HepG2 (cell line): ENCODE measurements at regions not wholly inside any gene's neighbourhood (a gene's known extent, or its start where the extent isn't known, plus 50 kb on each side); places are given as distances from the start of the nearest gene placed in this dataset.

ENCODE experiments used
- ATAC-seq: fragments of 200-7000 bp; cut with Tn5 transposase; 3 replicates; pipeline ENCODE4 v1.9.1; 2020; ENCODE audit warnings: mild to moderate bottlenecking, moderate library complexity
- BruUV-seq: library from RNA; stranded (reverse); fragments of 400-500 nt; replicated peaks from 2 replicates; lab custom pipeline; 2021; lab: Mats Ljungman, UMichigan
- CTCF ChIA-PET: fragments of 300-600 bp; formaldehyde crosslinking; extraction: SDS; loops from one replicate; lab custom pipeline; 2021; ENCODE audit warnings: low total read pairs, inconsistent platforms, low intra/inter-chr PET ratio; lab: Yijun Ruan, JAX
- POLR2A ChIA-PET: fragments of 350-600 bp; sonication (Branson Sonifier 250); formaldehyde crosslinking; loops from one replicate; lab custom pipeline; 2020; ENCODE audit warnings: antibody characterized with exemption, inconsistent platforms; lab: Yijun Ruan, JAX
- DNase-seq: peaks from one replicate; pipeline ENCODE4 v3.0.0-alpha.2; 2015; ENCODE audit warnings: low spot score
- FAIRE-seq: peaks from 3 replicates; lab custom pipeline; 2011; peaks lifted over from hg19 to GRCh38; lab: Jason Lieb, UNC
- H2AFZ ChIP-seq: one replicate; pipeline ENCODE4 v1.6.1; 2011; ENCODE audit warnings: low read length, inconsistent platforms
- H3K27ac ChIP-seq: fragments of 300-600 bp; 3 replicates; pipeline ENCODE4 v1.8.0; 2011; ENCODE audit warnings: mixed run types, mild to moderate bottlenecking, mixed read lengths, low read length, inconsistent platforms; ENCODE audit not compliant: insufficient read depth; ENCODE audit errors: extremely low read length
- H3K27me3 ChIP-seq, 2 experiments: fragments of 200-600 bp in 1 of 2; 2 replicates in 1 of 2; 3 replicates in 1 of 2; pipeline versions ENCODE4 v1.6.0 to v1.8.0; 2011; ENCODE audit warnings: low read length in 2 of 2, mild to moderate bottlenecking in 2 of 2, moderate library complexity in 2 of 2, inconsistent platforms in 1 of 2; ENCODE audit not compliant: insufficient read depth in 2 of 2, control insufficient read depth in 1 of 2
- H3K36me3 ChIP-seq, 2 experiments: fragments of 200-600 bp in 1 of 2; replicated peaks in 1 of 2; 2 replicates in 1 of 2; 3 replicates in 1 of 2; pipeline versions ENCODE4 v1.5.1 to v1.8.0; 2011; ENCODE audit warnings: low read length in 2 of 2, inconsistent platforms in 1 of 2; ENCODE audit not compliant: insufficient read depth in 2 of 2, control insufficient read depth in 1 of 2
- H3K4me1 ChIP-seq: 2 replicates; pipeline ENCODE4 v1.5.1; 2012; ENCODE audit warnings: low read length, inconsistent platforms; ENCODE audit not compliant: insufficient read depth
- H3K4me2 ChIP-seq: 2 replicates; pipeline ENCODE4 v1.6.0; 2011; ENCODE audit warnings: low read depth, low read length, inconsistent platforms
- H3K4me3 ChIP-seq, 3 experiments: fragments of 200-600 bp in 1 of 3; sonication (generic), shearing (Covaris generic) in 1 of 3; replicated peaks in 1 of 3; 2 replicates each; pipeline ENCODE4 v1.5.1; 2011 to 2016; ENCODE audit warnings: low read length in 3 of 3, inconsistent platforms in 2 of 3, low read depth in 2 of 3, mild to moderate bottlenecking in 2 of 3, control low read depth in 1 of 3, mixed read lengths in 1 of 3; ENCODE audit not compliant: insufficient read depth in 1 of 3
- H3K79me2 ChIP-seq: one replicate; pipeline ENCODE4 v1.6.1; 2011; ENCODE audit warnings: low read length, inconsistent platforms; ENCODE audit not compliant: insufficient read depth
- H3K9ac ChIP-seq: 2 replicates; pipeline ENCODE4 v1.6.0; 2011; ENCODE audit warnings: mild to moderate bottlenecking, low read depth, low read length, inconsistent platforms; ENCODE audit not compliant: insufficient read depth
- H3K9me3 ChIP-seq: 2 replicates; pipeline ENCODE4 v1.5.1; 2012; ENCODE audit warnings: mild to moderate bottlenecking, low read length
- H4K20me1 ChIP-seq: 2 replicates; pipeline ENCODE4 v1.6.0; 2011; ENCODE audit warnings: inconsistent platforms, mild to moderate bottlenecking, low read length, moderate library complexity; ENCODE audit not compliant: insufficient read depth
- HNRNPH1 ChIP-seq: fragments of 200-400 bp; formaldehyde crosslinking; optimal IDR thresholded peaks from 2 replicates; pipeline ENCODE3; 2017; ENCODE audit warnings: mild to moderate bottlenecking, low read depth, low read length
- HOXA3 ChIP-seq: sonication (generic); formaldehyde crosslinking; IDR thresholded peaks from 2 replicates; pipeline ENCODE4 v1.5.0; 2020; ENCODE audit warnings: missing genetic modification reagents
- MEF2D ChIP-seq: sonication (generic); formaldehyde crosslinking; IDR thresholded peaks from 2 replicates; pipeline ENCODE4 v1.5.1; 2020; ENCODE audit warnings: mild to moderate bottlenecking, missing genetic modification reagents
- RCOR2 ChIP-seq: IDR thresholded peaks from 2 replicates; pipeline ENCODE4 v1.6.1; 2016; ENCODE audit warnings: missing biosample characterization, missing genetic modification reagents
- TRIM24 ChIP-seq: sonication (generic); formaldehyde crosslinking; IDR thresholded peaks from 2 replicates; pipeline ENCODE4 v1.8.0; 2022; ENCODE audit warnings: mild to moderate bottlenecking, missing genetic modification reagents
- ZNF614 ChIP-seq: IDR thresholded peaks from 2 replicates; pipeline ENCODE4 v1.6.1; 2018; ENCODE audit warnings: missing biosample characterization, missing genetic modification reagents, inconsistent platforms, borderline replicate concordance
- ZNF629 ChIP-seq: sonication (generic); formaldehyde crosslinking; conservative IDR thresholded peaks from 2 replicates; pipeline ENCODE4 v1.5.0; 2020; ENCODE audit warnings: missing genetic modification reagents
- WGBS: methylation state at CpG from one replicate; pipeline ENCODE4 v1.1.6; 2017; ENCODE audit warnings: low lambda C conversion rate; 5-methylcytosine and 5-hydroxymethylcytosine counted together
- in situ Hi-C: cut with HindIII; loops from 2 replicates; pipeline ENCODE4 v1.10.0; 2017; ENCODE audit warnings: low pct_unique_long_range_greater_than_20kb; ENCODE audit not compliant: extremely low pct_ligation_motif_present
- intact Hi-C: fragments of 100-400 bp; cut with micrococcal nuclease; formaldehyde crosslinking; loops from one replicate; pipeline ENCODE4 v1.10.0; 2022; ENCODE audit not compliant: unreplicated experiment
- TF ChIP-seq, protein P1 (sequence below): fragments of 450-650 bp; IDR thresholded peaks from 2 replicates; pipeline ENCODE4 v1.6.1; 2016
- TF ChIP-seq, protein P2 (sequence below): sonication (generic); formaldehyde crosslinking; IDR thresholded peaks from 2 replicates; pipeline ENCODE4 v1.8.1; 2023; ENCODE audit warnings: mild to moderate bottlenecking, missing genetic modification reagents
- TF ChIP-seq, protein P3 (sequence below): IDR thresholded peaks from 2 replicates; pipeline ENCODE4 v1.6.1; 2016
- TF ChIP-seq, protein P4 (sequence below): sonication (generic); formaldehyde crosslinking; IDR thresholded peaks from 2 replicates; pipeline ENCODE4 v1.4.0; 2020; ENCODE audit warnings: missing genetic modification reagents, mild to moderate bottlenecking, borderline replicate concordance
- TF ChIP-seq, protein P5 (sequence below): IDR thresholded peaks from 2 replicates; pipeline ENCODE4 v1.6.1; 2016; ENCODE audit warnings: control low read depth
- TF ChIP-seq, protein P6 (sequence below): sonication (generic); formaldehyde crosslinking; conservative IDR thresholded peaks from 2 replicates; pipeline ENCODE4 v1.4.0; 2020; ENCODE audit warnings: missing genetic modification reagents

DNA sequence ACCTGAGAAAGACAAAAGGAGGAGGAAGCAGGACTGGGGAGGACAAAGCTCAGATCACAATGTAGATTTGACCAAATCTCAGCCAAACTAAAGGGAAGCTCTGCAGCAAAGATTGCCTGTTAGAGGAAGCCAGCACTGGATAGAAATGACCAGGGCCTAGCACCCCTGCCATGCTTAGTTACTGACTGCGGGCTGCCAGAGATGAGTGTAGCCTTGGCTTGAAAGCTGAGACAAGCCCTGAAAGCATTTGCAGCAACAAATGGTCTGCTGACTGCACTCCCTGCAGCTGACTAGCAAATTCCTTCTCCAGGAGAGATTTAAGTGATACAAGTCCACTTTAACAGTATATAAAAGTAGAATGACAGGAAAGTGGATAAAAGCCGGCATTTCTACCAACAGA, 140.9 kb upstream of the CRIM1 start:
- FAIRE-seq, result no peak
- Histone ChIP-seq H3K4me2 (no peak overlapping the region), H3K9ac (no peak overlapping the region), H4K20me1 (no peaks in the 10 kb centered on the region), H2AFZ (no peak overlapping the region), H3K4me3 (no peak overlapping the region), H3K4me1 (no peaks in the 10 kb centered on the region), H3K9me3 (no peaks in the 10 kb centered on the region), H3K36me3 (no peaks in the 10 kb centered on the region), H3K27ac (no peak overlapping the region), H3K27me3 (no peaks in the 10 kb centered on the region), H3K79me2 (no peaks in the 10 kb centered on the region)
- in situ Hi-C loops, result no loop called here
- intact Hi-C loops, result no loop called here
- TF ChIP-seq RCOR2 (CRISPR knock-in tag) (no peak), ZNF629 (CRISPR knock-in tag) (no peak), HNRNPH1 (no peak), MEF2D (CRISPR knock-in tag) (no peak), ZNF614 (CRISPR knock-in tag) (no peak), TRIM24 (no peak), HOXA3 (CRISPR knock-in tag) (no peak)
- TF ChIP-seq, protein P1, sequence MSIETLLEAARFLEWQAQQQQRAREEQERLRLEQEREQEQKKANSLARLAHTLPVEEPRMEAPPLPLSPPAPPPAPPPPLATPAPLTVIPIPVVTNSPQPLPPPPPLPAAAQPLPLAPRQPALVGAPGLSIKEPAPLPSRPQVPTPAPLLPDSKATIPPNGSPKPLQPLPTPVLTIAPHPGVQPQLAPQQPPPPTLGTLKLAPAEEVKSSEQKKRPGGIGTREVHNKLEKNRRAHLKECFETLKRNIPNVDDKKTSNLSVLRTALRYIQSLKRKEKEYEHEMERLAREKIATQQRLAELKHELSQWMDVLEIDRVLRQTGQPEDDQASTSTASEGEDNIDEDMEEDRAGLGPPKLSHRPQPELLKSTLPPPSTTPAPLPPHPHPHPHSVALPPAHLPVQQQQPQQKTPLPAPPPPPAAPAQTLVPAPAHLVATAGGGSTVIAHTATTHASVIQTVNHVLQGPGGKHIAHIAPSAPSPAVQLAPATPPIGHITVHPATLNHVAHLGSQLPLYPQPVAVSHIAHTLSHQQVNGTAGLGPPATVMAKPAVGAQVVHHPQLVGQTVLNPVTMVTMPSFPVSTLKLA, result no peak
- TF ChIP-seq, protein P2, sequence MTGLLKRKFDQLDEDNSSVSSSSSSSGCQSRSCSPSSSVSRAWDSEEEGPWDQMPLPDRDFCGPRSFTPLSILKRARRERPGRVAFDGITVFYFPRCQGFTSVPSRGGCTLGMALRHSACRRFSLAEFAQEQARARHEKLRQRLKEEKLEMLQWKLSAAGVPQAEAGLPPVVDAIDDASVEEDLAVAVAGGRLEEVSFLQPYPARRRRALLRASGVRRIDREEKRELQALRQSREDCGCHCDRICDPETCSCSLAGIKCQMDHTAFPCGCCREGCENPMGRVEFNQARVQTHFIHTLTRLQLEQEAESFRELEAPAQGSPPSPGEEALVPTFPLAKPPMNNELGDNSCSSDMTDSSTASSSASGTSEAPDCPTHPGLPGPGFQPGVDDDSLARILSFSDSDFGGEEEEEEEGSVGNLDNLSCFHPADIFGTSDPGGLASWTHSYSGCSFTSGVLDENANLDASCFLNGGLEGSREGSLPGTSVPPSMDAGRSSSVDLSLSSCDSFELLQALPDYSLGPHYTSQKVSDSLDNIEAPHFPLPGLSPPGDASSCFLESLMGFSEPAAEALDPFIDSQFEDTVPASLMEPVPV (CRISPR knock-in tag), result no peak
- TF ChIP-seq, protein P3, sequence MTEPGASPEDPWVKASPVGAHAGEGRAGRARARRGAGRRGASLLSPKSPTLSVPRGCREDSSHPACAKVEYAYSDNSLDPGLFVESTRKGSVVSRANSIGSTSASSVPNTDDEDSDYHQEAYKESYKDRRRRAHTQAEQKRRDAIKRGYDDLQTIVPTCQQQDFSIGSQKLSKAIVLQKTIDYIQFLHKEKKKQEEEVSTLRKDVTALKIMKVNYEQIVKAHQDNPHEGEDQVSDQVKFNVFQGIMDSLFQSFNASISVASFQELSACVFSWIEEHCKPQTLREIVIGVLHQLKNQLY (CRISPR knock-in tag), result no peak
- TF ChIP-seq, protein P4, sequence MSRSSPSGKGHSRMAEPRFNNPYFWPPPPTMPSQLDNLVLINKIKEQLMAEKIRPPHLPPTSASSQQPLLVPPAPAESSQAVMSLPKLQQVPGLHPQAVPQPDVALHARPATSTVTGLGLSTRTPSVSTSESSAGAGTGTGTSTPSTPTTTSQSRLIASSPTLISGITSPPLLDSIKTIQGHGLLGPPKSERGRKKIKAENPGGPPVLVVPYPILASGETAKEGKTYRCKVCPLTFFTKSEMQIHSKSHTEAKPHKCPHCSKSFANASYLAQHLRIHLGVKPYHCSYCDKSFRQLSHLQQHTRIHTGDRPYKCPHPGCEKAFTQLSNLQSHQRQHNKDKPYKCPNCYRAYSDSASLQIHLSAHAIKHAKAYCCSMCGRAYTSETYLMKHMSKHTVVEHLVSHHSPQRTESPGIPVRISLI (CRISPR knock-in tag), result no peak
- TF ChIP-seq, protein P5, sequence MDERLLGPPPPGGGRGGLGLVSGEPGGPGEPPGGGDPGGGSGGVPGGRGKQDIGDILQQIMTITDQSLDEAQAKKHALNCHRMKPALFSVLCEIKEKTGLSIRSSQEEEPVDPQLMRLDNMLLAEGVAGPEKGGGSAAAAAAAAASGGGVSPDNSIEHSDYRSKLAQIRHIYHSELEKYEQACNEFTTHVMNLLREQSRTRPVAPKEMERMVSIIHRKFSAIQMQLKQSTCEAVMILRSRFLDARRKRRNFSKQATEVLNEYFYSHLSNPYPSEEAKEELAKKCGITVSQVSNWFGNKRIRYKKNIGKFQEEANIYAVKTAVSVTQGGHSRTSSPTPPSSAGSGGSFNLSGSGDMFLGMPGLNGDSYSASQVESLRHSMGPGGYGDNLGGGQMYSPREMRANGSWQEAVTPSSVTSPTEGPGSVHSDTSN (CRISPR knock-in tag), result no peak
- TF ChIP-seq, protein P6, sequence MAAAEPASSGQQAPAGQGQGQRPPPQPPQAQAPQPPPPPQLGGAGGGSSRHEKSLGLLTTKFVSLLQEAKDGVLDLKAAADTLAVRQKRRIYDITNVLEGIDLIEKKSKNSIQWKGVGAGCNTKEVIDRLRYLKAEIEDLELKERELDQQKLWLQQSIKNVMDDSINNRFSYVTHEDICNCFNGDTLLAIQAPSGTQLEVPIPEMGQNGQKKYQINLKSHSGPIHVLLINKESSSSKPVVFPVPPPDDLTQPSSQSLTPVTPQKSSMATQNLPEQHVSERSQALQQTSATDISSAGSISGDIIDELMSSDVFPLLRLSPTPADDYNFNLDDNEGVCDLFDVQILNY (CRISPR knock-in tag), result no peak
- CTCF ChIA-PET, result no interaction called here
- POLR2A ChIA-PET, result no interaction called here
- no TSS peak for BruUV-seq
- no peak for ATAC-seq
- WGBS, result 5% methylated on average over 2 of the region's 2 CpGs
- no peak for DNase-seq
